K562 (cell line): ENCODE measurements at regions not wholly inside any gene's neighbourhood (a gene's known extent, or its start where the extent isn't known, plus 50 kb on each side); places are given as distances from the start of the nearest gene placed in this dataset.

Source experiments
- ATAC-seq: fragments of 200-7000 bp; cut with Tn5 transposase; 3 replicates; pipeline ENCODE4 v1.9.1; 2020; ENCODE audit warnings: moderate library complexity
- BruUV-seq: library from RNA; stranded (reverse); fragments of 400-500 nt; replicated peaks from 2 replicates; lab custom pipeline; 2021; lab: Mats Ljungman, UMichigan
- CTCF ChIA-PET: fragments of 300-600 bp; formaldehyde crosslinking; extraction: SDS; loops from one replicate; lab custom pipeline; 2021; ENCODE audit warnings: low intra/inter-chr PET ratio; lab: Yijun Ruan, JAX
- POLR2A ChIA-PET: fragments of 300-600, 350-650 bp; sonication (Branson Sonifier 250); formaldehyde crosslinking; extraction: SDS; loops from one replicate; lab custom pipeline; 2021; ENCODE audit warnings: antibody characterized with exemption, inconsistent platforms; lab: Yijun Ruan, JAX
- DNase-seq, 4 experiments: peaks; one replicate each; pipeline versions ENCODE4 v3.0.0 to v3.0.0-alpha.2; 2011 to 2018; ENCODE audit warnings: low spot score in 3 of 4, mixed read lengths in 3 of 4; ENCODE audit errors: extremely low read depth in 1 of 4
- FAIRE-seq: peaks from 2 replicates; lab custom pipeline; 2011; peaks lifted over from hg19 to GRCh38; lab: Jason Lieb, UNC
- H2AFZ ChIP-seq: 2 replicates; pipeline ENCODE4 v1.6.0; 2011; ENCODE audit warnings: low read depth, low read length, control low read depth, inconsistent platforms
- H3K27ac ChIP-seq: fragments of 200-600 bp; 3 replicates; pipeline ENCODE4 v1.8.0; 2011; ENCODE audit warnings: low read depth, mild to moderate bottlenecking, control low read depth, inconsistent platforms, low read length, moderate library complexity, mixed read lengths; ENCODE audit errors: extremely low read depth
- H3K27me3 ChIP-seq, 2 experiments: fragments of 300-600 bp in 1 of 2; 2 replicates in 1 of 2; 3 replicates in 1 of 2; pipeline versions ENCODE4 v1.6.0 to v1.8.0; 2011; ENCODE audit warnings: inconsistent platforms in 2 of 2, low read length in 2 of 2, mild to moderate bottlenecking in 1 of 2, mixed read lengths in 1 of 2, moderate library complexity in 1 of 2; ENCODE audit not compliant: control insufficient read depth in 2 of 2, insufficient read depth in 2 of 2
- H3K36me3 ChIP-seq: fragments of 300-600 bp; 3 replicates; pipeline ENCODE4 v1.8.0; 2011; ENCODE audit warnings: mild to moderate bottlenecking, low read length, inconsistent platforms; ENCODE audit not compliant: control insufficient read depth, insufficient read depth
- H3K4me1 ChIP-seq, 2 experiments: fragments of 200-600 bp in 1 of 2; replicated peaks in 1 of 2; 2 replicates in 1 of 2; 3 replicates in 1 of 2; pipeline versions ENCODE4 v1.5.1 to v1.8.0; 2011; ENCODE audit warnings: inconsistent platforms in 2 of 2, low read length in 2 of 2, mild to moderate bottlenecking in 1 of 2, mixed read lengths in 1 of 2, moderate library complexity in 1 of 2; ENCODE audit not compliant: control insufficient read depth in 2 of 2, insufficient read depth in 2 of 2
- H3K4me2 ChIP-seq: 2 replicates; pipeline ENCODE4 v1.6.1; 2011; ENCODE audit warnings: low read length, control low read depth, inconsistent platforms, mixed read lengths; ENCODE audit not compliant: insufficient read depth
- H3K4me3 ChIP-seq: fragments of 200-600 bp; sonication (generic), shearing (Covaris generic); 2 replicates; pipeline ENCODE4 v1.5.1; 2016; ENCODE audit warnings: control low read depth, inconsistent platforms
- H3K79me2 ChIP-seq: fragments of 200-600 bp; 3 replicates; pipeline ENCODE4 v1.8.0; 2011; ENCODE audit warnings: low read length, inconsistent platforms; ENCODE audit not compliant: control insufficient read depth, insufficient read depth
- H3K9ac ChIP-seq, 2 experiments: 2 replicates each; pipeline versions ENCODE4 v1.6.0 to v1.6.1; 2011; ENCODE audit warnings: low read depth in 2 of 2, low read length in 2 of 2, control low read depth in 1 of 2, inconsistent platforms in 1 of 2, mild to moderate bottlenecking in 1 of 2, mixed read lengths in 1 of 2; ENCODE audit not compliant: insufficient read depth in 1 of 2
- H3K9me1 ChIP-seq: one replicate; pipeline ENCODE4 v1.6.0; 2011; ENCODE audit warnings: inconsistent platforms, mild to moderate bottlenecking, low read length, moderate library complexity; ENCODE audit not compliant: control insufficient read depth, insufficient read depth
- H3K9me3 ChIP-seq: replicated peaks from 2 replicates; pipeline ENCODE4 v1.5.1; 2011; ENCODE audit warnings: low read depth, low read length, inconsistent platforms; ENCODE audit not compliant: control insufficient read depth, insufficient read depth
- H4K20me1 ChIP-seq: replicated peaks from 2 replicates; pipeline ENCODE4 v1.6.1; 2011; ENCODE audit warnings: low read length, inconsistent platforms, mixed read lengths; ENCODE audit not compliant: control insufficient read depth, insufficient read depth
- CBFA2T2 ChIP-seq: fragments of 450-650 bp; conservative IDR thresholded peaks from 2 replicates; pipeline ENCODE4 v1.6.1; 2017; ENCODE audit warnings: mild to moderate bottlenecking
- HMG20A ChIP-seq: fragments of 450-650 bp; formaldehyde crosslinking; conservative IDR thresholded peaks from 2 replicates; pipeline ENCODE4 v1.4.0; 2020; ENCODE audit warnings: mild to moderate bottlenecking, mixed read lengths
- JUND ChIP-seq, 2 experiments: IDR thresholded peaks; 2 replicates in 1 of 2; 3 replicates in 1 of 2; pipeline ENCODE4 v1.6.1; 2011; ENCODE audit warnings: borderline replicate concordance in 2 of 2, low read depth in 2 of 2, low read length in 2 of 2, improper control_type of control experiment in 1 of 2, missing biosample characterization in 1 of 2, missing genetic modification characterization in 1 of 2, missing genetic modification reagents in 1 of 2
- MIER1 ChIP-seq: fragments of 450-650 bp; IDR thresholded peaks from 2 replicates; pipeline ENCODE4 v1.6.1; 2016; ENCODE audit warnings: antibody characterized with exemption, mild to moderate bottlenecking, low read depth
- NR2C2 ChIP-seq, 2 experiments: fragments of 200-800 bp in 1 of 2; sonication (Bioruptor generic) in 1 of 2; sonication (generic) in 1 of 2; formaldehyde crosslinking in 1 of 2; IDR thresholded peaks; 2 replicates each; pipeline versions ENCODE4 v1.6.1 to v1.8.0; 2016 to 2022; ENCODE audit warnings: mild to moderate bottlenecking in 1 of 2, missing compliant biosample characterization in 1 of 2, missing genetic modification characterization in 1 of 2, missing genetic modification reagents in 1 of 2
- SMARCA4 ChIP-seq: fragments of 450-650 bp; IDR thresholded peaks from 2 replicates; pipeline ENCODE4 v1.6.1; 2016
- TAF9B ChIP-seq: fragments of 450-650 bp; IDR thresholded peaks from 2 replicates; pipeline ENCODE4 v1.6.1; 2018; ENCODE audit warnings: mild to moderate bottlenecking; ENCODE audit not compliant: partially characterized antibody
- TCFL5 ChIP-seq: fragments of 250-450 bp; sonication (Bioruptor Pico); conservative IDR thresholded peaks from 2 replicates; pipeline ENCODE4 v1.6.1; 2021; ENCODE audit warnings: mild to moderate bottlenecking, moderate library complexity, matching md5 sums
- ZNF143 ChIP-seq: sonication (generic); formaldehyde crosslinking; IDR thresholded peaks from 2 replicates; pipeline ENCODE4 v1.9.0; 2022; ENCODE audit warnings: mild to moderate bottlenecking, missing genetic modification reagents
- WGBS: fragments of 100-300 bp; shearing (Covaris generic); methylation state at CpG from one replicate; pipeline ENCODE4 v1.1.6; 2016; ENCODE audit warnings: low coverage, mixed read lengths; ENCODE audit not compliant: insufficient coverage; ENCODE audit errors: missing lambda C conversion rate; 5-methylcytosine and 5-hydroxymethylcytosine counted together
- in situ Hi-C: fragments of 300-500 bp; cut with MboI; formaldehyde crosslinking; loops from 4 replicates; pipeline ENCODE4 v1.15.0; 2018; ENCODE audit warnings: inconsistent platforms, mixed read lengths
- intact Hi-C: fragments of 100-400 bp; cut with micrococcal nuclease; formaldehyde crosslinking; loops from 2 replicates; pipeline ENCODE4 v1.14.2; 2022
- TF ChIP-seq, protein P1 (sequence below): fragments of 250-450 bp; sonication (Bioruptor Pico); IDR thresholded peaks from 2 replicates; pipeline ENCODE4 v1.5.0; 2021; ENCODE audit warnings: mild to moderate bottlenecking, borderline replicate concordance
- TF ChIP-seq, protein P2 (sequence below): sonication (generic); formaldehyde crosslinking; IDR thresholded peaks from 2 replicates; pipeline ENCODE4 v1.8.0; 2022; ENCODE audit warnings: mild to moderate bottlenecking, low read depth, missing genetic modification reagents
- TF ChIP-seq, protein P3 (sequence below): sonication (generic); IDR thresholded peaks from 2 replicates; pipeline ENCODE4 v1.6.1; 2016

DNA sequence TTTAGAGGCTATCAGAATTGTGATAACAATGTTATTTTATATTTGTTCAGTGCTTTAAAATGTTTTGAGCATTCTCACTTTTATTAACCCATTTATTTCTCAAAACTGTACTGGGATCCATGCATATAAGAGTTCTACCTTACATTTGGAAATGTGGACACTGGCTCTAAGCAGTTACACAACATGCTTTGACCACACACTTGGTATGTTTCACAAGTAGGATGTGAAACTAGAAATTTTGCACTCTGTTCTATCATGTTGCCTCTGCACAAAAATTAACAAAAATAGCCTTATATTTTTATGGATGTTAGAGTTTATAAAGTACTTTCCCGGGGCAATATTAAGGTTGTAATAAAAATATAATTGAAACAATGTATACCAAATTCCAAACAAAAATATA, 126.9 kb upstream of the CHORDC1 start:
- intact Hi-C loops, result no loop called here
- H3K9me3 ChIP-seq, result no peaks in the 10 kb centered on the region; the same call in 1 of the 2 replicates
- DNase-seq (no peak), FAIRE-seq (no peak), ATAC-seq (no peak)
- H3K9me1 ChIP-seq, result no peaks in the 10 kb centered on the region
- no peaks in the 10 kb centered on the region for H3K79me2 ChIP-seq
- H3K36me3 ChIP-seq, result no peaks in the 10 kb centered on the region
- H4K20me1 ChIP-seq, result no peaks in the 10 kb centered on the region
- no peak overlapping the region for H3K9ac ChIP-seq
- no peak overlapping the region for H3K4me2 ChIP-seq
- no peak overlapping the region for H2AFZ ChIP-seq
- WGBS, result 0% methylated on average over 1 of the region's 1 CpG
- no TSS peak for BruUV-seq
- in situ Hi-C loops, result no loop called here
- H3K4me3 ChIP-seq, result no peak overlapping the region
- H3K27ac ChIP-seq, result no peak overlapping the region
- POLR2A ChIA-PET, result no interaction called here
- TF ChIP-seq HMG20A, result no peak
- no peak for TF ChIP-seq NR2C2 (CRISPR knock-in tag; IDR thresholded peaks at IDR 0.05)
- TF ChIP-seq NR2C2 (tag; IDR thresholded peaks at IDR 0.05), result no peak
- TF ChIP-seq, protein P1, sequence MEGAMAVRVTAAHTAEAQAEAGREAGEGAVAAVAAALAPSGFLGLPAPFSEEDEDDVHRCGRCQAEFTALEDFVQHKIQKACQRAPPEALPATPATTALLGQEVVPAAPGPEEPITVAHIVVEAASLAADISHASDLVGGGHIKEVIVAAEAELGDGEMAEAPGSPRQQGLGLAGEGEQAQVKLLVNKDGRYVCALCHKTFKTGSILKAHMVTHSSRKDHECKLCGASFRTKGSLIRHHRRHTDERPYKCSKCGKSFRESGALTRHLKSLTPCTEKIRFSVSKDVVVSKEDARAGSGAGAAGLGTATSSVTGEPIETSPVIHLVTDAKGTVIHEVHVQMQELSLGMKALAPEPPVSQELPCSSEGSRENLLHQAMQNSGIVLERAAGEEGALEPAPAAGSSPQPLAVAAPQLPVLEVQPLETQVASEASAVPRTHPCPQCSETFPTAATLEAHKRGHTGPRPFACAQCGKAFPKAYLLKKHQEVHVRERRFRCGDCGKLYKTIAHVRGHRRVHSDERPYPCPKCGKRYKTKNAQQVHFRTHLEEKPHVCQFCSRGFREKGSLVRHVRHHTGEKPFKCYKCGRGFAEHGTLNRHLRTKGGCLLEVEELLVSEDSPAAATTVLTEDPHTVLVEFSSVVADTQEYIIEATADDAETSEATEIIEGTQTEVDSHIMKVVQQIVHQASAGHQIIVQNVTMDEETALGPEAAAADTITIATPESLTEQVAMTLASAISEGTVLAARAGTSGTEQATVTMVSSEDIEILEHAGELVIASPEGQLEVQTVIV, result no peak
- TF ChIP-seq, protein P2, sequence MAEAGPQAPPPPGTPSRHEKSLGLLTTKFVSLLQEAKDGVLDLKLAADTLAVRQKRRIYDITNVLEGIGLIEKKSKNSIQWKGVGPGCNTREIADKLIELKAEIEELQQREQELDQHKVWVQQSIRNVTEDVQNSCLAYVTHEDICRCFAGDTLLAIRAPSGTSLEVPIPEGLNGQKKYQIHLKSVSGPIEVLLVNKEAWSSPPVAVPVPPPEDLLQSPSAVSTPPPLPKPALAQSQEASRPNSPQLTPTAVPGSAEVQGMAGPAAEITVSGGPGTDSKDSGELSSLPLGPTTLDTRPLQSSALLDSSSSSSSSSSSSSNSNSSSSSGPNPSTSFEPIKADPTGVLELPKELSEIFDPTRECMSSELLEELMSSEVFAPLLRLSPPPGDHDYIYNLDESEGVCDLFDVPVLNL, result no peak
- TF ChIP-seq ZNF143 (CRISPR knock-in tag), result no peak
- no peak for TF ChIP-seq JUND (IDR thresholded peaks at IDR 0.05; ENCODE audit: borderline replicate concordance, low read depth, low read length)
- no peak for TF ChIP-seq JUND (tag; IDR thresholded peaks at IDR 0.05; ENCODE audit: borderline replicate concordance, low read depth, low read length)
- TF ChIP-seq, protein P3, sequence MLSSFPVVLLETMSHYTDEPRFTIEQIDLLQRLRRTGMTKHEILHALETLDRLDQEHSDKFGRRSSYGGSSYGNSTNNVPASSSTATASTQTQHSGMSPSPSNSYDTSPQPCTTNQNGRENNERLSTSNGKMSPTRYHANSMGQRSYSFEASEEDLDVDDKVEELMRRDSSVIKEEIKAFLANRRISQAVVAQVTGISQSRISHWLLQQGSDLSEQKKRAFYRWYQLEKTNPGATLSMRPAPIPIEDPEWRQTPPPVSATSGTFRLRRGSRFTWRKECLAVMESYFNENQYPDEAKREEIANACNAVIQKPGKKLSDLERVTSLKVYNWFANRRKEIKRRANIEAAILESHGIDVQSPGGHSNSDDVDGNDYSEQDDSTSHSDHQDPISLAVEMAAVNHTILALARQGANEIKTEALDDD, result no peak
- TF ChIP-seq CBFA2T2, result no peak
- no peak for TF ChIP-seq MIER1
- TF ChIP-seq SMARCA4, result no peak
- no peak for TF ChIP-seq TAF9B
- no peak for TF ChIP-seq TCFL5
- H3K27me3 ChIP-seq, result no peaks in the 10 kb centered on the region
- CTCF ChIA-PET, result no interaction called here
- H3K4me1 ChIP-seq, result no peaks in the 10 kb centered on the region
